ENCODE measurements at regions not wholly inside any gene's neighbourhood (a gene's known extent, or its start where the extent isn't known, plus 50 kb on each side); places are given as distances from the start of the nearest gene placed in this dataset.

- H3K27ac Mint-ChIP-seq: no peak overlapping the region
- H4K20me1 ChIP-seq (replicated peaks; ENCODE audit: insufficient read depth): no peaks in the 10 kb centered on the region
- no peaks in the 10 kb centered on the region for H3K9me2 ChIP-seq (ENCODE audit: insufficient read depth)
- no peak overlapping the region for H3K27ac ChIP-seq (ENCODE audit: low read depth)
- H2AFZ ChIP-seq: no peak overlapping the region
- H3K36me3 ChIP-seq (ENCODE audit: insufficient read depth): no peaks in the 10 kb centered on the region
- H3K79me2 ChIP-seq (replicated peaks; ENCODE audit: insufficient read depth): no peaks in the 10 kb centered on the region
- H3K4me2 ChIP-seq: no peak overlapping the region
- no peaks in the 10 kb centered on the region for H3K27me3 ChIP-seq (ENCODE audit: insufficient read depth)
- peaks cover 9% of the 10 kb centered on the region for H3K4me1 Mint-ChIP-seq
- H3F3A ChIP-seq (replicated peaks; ENCODE audit: low read depth): no peaks in the 10 kb centered on the region
- no peak for ATAC-seq
- H3K4me3 ChIP-seq: no peak overlapping the region
- no peak for TF ChIP-seq EZH2phosphoT487 (IDR thresholded peaks at IDR 0.05; ENCODE audit: unreplicated experiment)
- no peak for TF ChIP-seq ZNF331 (CRISPR knock-in tag; IDR thresholded peaks at IDR 0.05; ENCODE audit: low read depth)
- TF ChIP-seq JUNB (IDR thresholded peaks at IDR 0.05; ENCODE audit: unreplicated experiment): no peak
- TF ChIP-seq POLR2AphosphoS5 (IDR thresholded peaks at IDR 0.05; ENCODE audit: low read depth): no peak
- TF ChIP-seq ZNF462 (CRISPR knock-in tag; IDR thresholded peaks at IDR 0.05): no peak
- TF ChIP-seq NANOG (IDR thresholded peaks at IDR 0.05; ENCODE audit: borderline replicate concordance): no peak
- no peak for TF ChIP-seq STAT1 (IDR thresholded peaks at IDR 0.05; ENCODE audit: unreplicated experiment)
- no peak for TF ChIP-seq CREB1 (CRISPR knock-in tag; IDR thresholded peaks at IDR 0.05; ENCODE audit: low read depth)
- peaks cover 11% of the 10 kb centered on the region for H3K27me3 Mint-ChIP-seq (ENCODE audit: insufficient read depth, low read depth, poor library complexity)
- H3K4me3 Mint-ChIP-seq: no peak overlapping the region
- H3K36me3 Mint-ChIP-seq (ENCODE audit: low read depth): no peaks in the 10 kb centered on the region
- H3K9me3 Mint-ChIP-seq: no peaks in the 10 kb centered on the region
- no peak for DNase-seq (ENCODE audit: low spot score)
- peaks cover 6% of the 10 kb centered on the region; the same call in 1 of the 2 replicates for H3K4me1 ChIP-seq (ENCODE audit: insufficient read depth)
These were observed 164.7 kb downstream of the CHIC2 start for GRCh38 chr4:53899586-53900270.

All from GM23338 (cell line).